SK-N-SH (cell line): ENCODE measurements at regions not wholly inside any gene's neighbourhood (a gene's known extent, or its start where the extent isn't known, plus 50 kb on each side); places are given as distances from the start of the nearest gene placed in this dataset.
A peak's percentile ranks its signal among the peaks of the same experiment; 100 is the strongest.
"Not testable (repeated sequence)": the region's sequence is repeated elsewhere in the genome, so short reads cannot be mapped to it uniquely, and the experiment has no call there.

ENCODE experiments used
- CTCF ChIA-PET: fragments of 300-600, 350-600 bp; formaldehyde crosslinking; extraction: SDS; loops from one replicate; lab custom pipeline; 2021; lab: Yijun Ruan, JAX
- POLR2A ChIA-PET: fragments of 350-600 bp; sonication (Branson Sonifier 250); formaldehyde crosslinking; extraction: SDS; loops from one replicate; lab custom pipeline; 2020; ENCODE audit warnings: antibody characterized with exemption, inconsistent platforms; lab: Yijun Ruan, JAX
- DNase-seq: peaks from one replicate; pipeline ENCODE4 v3.0.0; 2012
- H2AFZ ChIP-seq: fragments of 200-600 bp; sonication (generic); 2 replicates; pipeline ENCODE4 v1.8.1; 2016; ENCODE audit warnings: antibody characterized with exemption, mild to moderate bottlenecking, low read depth
- H3F3A ChIP-seq: fragments of 200-600 bp; sonication (generic); replicated peaks from 2 replicates; pipeline ENCODE3; 2016; ENCODE audit warnings: antibody characterized with exemption, mild to moderate bottlenecking; ENCODE audit not compliant: insufficient read depth
- H3K27ac ChIP-seq, 2 experiments: fragments of 200-500 bp in 1 of 2; fragments of 200-600 bp in 1 of 2; sonication (Bioruptor generic) in 1 of 2; sonication (generic), shearing (Covaris generic) in 1 of 2; 2 replicates each; pipeline versions ENCODE4 v1.5.1 to v1.6.1; 2014 to 2016; ENCODE audit warnings: low read depth in 2 of 2, inconsistent platforms in 1 of 2, low read length in 1 of 2, mild to moderate bottlenecking in 1 of 2, mixed read lengths in 1 of 2
- H3K27me3 ChIP-seq: fragments of 200-600 bp; sonication (generic), shearing (Covaris generic); 2 replicates; pipeline ENCODE4 v1.6.1; 2016; ENCODE audit warnings: mixed run types; ENCODE audit not compliant: insufficient read depth
- H3K36me3 ChIP-seq, 2 experiments: fragments of 200-500 bp in 1 of 2; fragments of 200-600 bp in 1 of 2; sonication (Bioruptor generic) in 1 of 2; sonication (generic) in 1 of 2; replicated peaks in 1 of 2; 2 replicates each; pipeline versions ENCODE3 to v1.5.1; 2014 to 2016; ENCODE audit warnings: low read length in 1 of 2, mild to moderate bottlenecking in 1 of 2; ENCODE audit not compliant: insufficient read depth in 2 of 2, control insufficient read depth in 1 of 2
- H3K4me1 ChIP-seq, 2 experiments: fragments of 200-500 bp in 1 of 2; fragments of 200-600 bp in 1 of 2; sonication (Bioruptor generic) in 1 of 2; sonication (generic), shearing (Covaris generic) in 1 of 2; 2 replicates each; pipeline versions ENCODE4 v1.5.1 to v1.6.1; 2014 to 2016; ENCODE audit warnings: low read depth in 1 of 2, low read length in 1 of 2, mixed run types in 1 of 2; ENCODE audit not compliant: insufficient read depth in 2 of 2, control insufficient read depth in 1 of 2
- H3K4me2 ChIP-seq: fragments of 200-600 bp; sonication (generic), shearing (Covaris generic); 2 replicates; pipeline ENCODE4 v1.6.1; 2017; ENCODE audit warnings: mixed run types
- H3K4me3 ChIP-seq, 2 experiments: fragments of 200-500 bp in 1 of 2; fragments of 200-600 bp in 1 of 2; sonication (Bioruptor generic) in 1 of 2; sonication (generic), shearing (Covaris generic) in 1 of 2; 2 replicates each; pipeline versions ENCODE4 v1.5.1 to v1.8.1; 2014 to 2016; ENCODE audit warnings: low read depth in 2 of 2, inconsistent platforms in 1 of 2, low read length in 1 of 2, mild to moderate bottlenecking in 1 of 2, mixed read lengths in 1 of 2, moderate library complexity in 1 of 2
- H3K79me2 ChIP-seq: fragments of 200-600 bp; sonication (generic); 2 replicates; pipeline ENCODE4 v1.8.1; 2017; ENCODE audit warnings: mild to moderate bottlenecking; ENCODE audit not compliant: insufficient read depth
- H3K9ac ChIP-seq: fragments of 200-600 bp; sonication (generic); 2 replicates; pipeline ENCODE4 v1.6.1; 2017; ENCODE audit warnings: mixed run types
- H3K9me2 ChIP-seq: fragments of 200-600 bp; sonication (generic); 2 replicates; pipeline ENCODE4 v1.6.1; 2017; ENCODE audit warnings: mixed run types
- H3K9me3 ChIP-seq: fragments of 200-600 bp; sonication (generic); 2 replicates; pipeline ENCODE4 v1.6.1; 2017; ENCODE audit warnings: mixed run types, mild to moderate bottlenecking, moderate library complexity
- H4K20me1 ChIP-seq: fragments of 200-600 bp; sonication (generic); 2 replicates; pipeline ENCODE4 v1.6.1; 2017; ENCODE audit warnings: mild to moderate bottlenecking, mixed run types; ENCODE audit not compliant: insufficient read depth
- ELF1 ChIP-seq: IDR thresholded peaks from 2 replicates; pipeline ENCODE4 v1.4.0; 2012
- EP300 ChIP-seq, 2 experiments: IDR thresholded peaks; 2 replicates each; pipeline versions ENCODE4 v1.4.0 to v1.6.1; 2012; ENCODE audit warnings: borderline replicate concordance in 1 of 2, low read depth in 1 of 2, low read length in 1 of 2
- EZH2phosphoT487 ChIP-seq: fragments of 200-600 bp; sonication (generic); IDR thresholded peaks from 2 replicates; pipeline ENCODE4 v1.6.1; 2017; ENCODE audit warnings: low read depth, mixed run types, mild to moderate bottlenecking, antibody characterized with exemption, moderate library complexity, borderline replicate concordance
- GATA2 ChIP-seq: sonication (generic); formaldehyde crosslinking; IDR thresholded peaks from 2 replicates; pipeline ENCODE4 v1.5.0; 2020; ENCODE audit warnings: mild to moderate bottlenecking, missing genetic modification reagents
- NRF1 ChIP-seq: IDR thresholded peaks from 2 replicates; pipeline ENCODE4 v1.6.1; 2012; ENCODE audit warnings: low read depth, mild to moderate bottlenecking, low read length
- RAD21 ChIP-seq: IDR thresholded peaks from 2 replicates; pipeline ENCODE4 v1.6.1; 2012; ENCODE audit warnings: mild to moderate bottlenecking, low read length
- RFX5 ChIP-seq: IDR thresholded peaks from 2 replicates; pipeline ENCODE4 v1.6.1; 2012; ENCODE audit warnings: mild to moderate bottlenecking, improper control_type of control experiment, low read length
- SIN3A ChIP-seq: IDR thresholded peaks from 2 replicates; pipeline ENCODE4 v1.6.1; 2012; ENCODE audit warnings: low read depth, mild to moderate bottlenecking, low read length, moderate library complexity, borderline replicate concordance
- WGBS: methylation state at CpG from one replicate; pipeline ENCODE4 v1.1.6; 2017; ENCODE audit warnings: low lambda C conversion rate; 5-methylcytosine and 5-hydroxymethylcytosine counted together
- TF ChIP-seq, protein P1 (sequence below): fragments of 200-600 bp; sonication (generic); IDR thresholded peaks from 2 replicates; pipeline ENCODE4 v1.6.1; 2017; ENCODE audit warnings: antibody characterized with exemption, mild to moderate bottlenecking, moderate library complexity
- TF ChIP-seq, protein P2 (sequence below): IDR thresholded peaks from 2 replicates; pipeline ENCODE4 v1.4.0; 2012; ENCODE audit warnings: low read depth, borderline replicate concordance
- TF ChIP-seq, protein P3 (sequence below): IDR thresholded peaks from 2 replicates; pipeline ENCODE4; 2012
- TF ChIP-seq, protein P4 (sequence below): IDR thresholded peaks from 2 replicates; pipeline ENCODE4 v1.6.1; 2012; ENCODE audit warnings: mild to moderate bottlenecking, low read depth, low read length, moderate library complexity
- TF ChIP-seq, protein P5 (sequence below): IDR thresholded peaks from 2 replicates; pipeline ENCODE4 v1.4.0; 2012; ENCODE audit warnings: low read depth, borderline replicate concordance

DNA sequence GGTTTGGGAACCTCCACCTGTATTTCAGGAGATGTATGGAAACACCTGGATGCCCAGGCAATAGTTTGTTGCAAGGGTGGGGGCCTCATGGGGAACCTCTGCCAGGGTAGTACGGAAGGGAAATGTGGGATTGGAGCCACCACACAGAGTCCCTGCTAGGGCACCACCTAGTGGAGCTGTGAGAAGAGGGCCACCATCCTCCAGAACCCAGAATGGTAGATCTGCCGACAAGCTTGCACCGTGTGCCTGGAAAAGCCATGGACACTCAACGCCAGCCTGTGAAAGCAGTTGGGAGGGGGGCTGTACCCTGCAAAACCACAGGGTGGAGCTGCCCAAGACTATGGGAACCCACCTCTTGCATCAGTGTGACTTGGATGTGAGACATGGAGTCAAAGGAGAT is 407.2 kb downstream of the PSAT1 start:
- peaks cover 25% of the 10 kb centered on the region for H3F3A ChIP-seq
- TF ChIP-seq, protein P1, sequence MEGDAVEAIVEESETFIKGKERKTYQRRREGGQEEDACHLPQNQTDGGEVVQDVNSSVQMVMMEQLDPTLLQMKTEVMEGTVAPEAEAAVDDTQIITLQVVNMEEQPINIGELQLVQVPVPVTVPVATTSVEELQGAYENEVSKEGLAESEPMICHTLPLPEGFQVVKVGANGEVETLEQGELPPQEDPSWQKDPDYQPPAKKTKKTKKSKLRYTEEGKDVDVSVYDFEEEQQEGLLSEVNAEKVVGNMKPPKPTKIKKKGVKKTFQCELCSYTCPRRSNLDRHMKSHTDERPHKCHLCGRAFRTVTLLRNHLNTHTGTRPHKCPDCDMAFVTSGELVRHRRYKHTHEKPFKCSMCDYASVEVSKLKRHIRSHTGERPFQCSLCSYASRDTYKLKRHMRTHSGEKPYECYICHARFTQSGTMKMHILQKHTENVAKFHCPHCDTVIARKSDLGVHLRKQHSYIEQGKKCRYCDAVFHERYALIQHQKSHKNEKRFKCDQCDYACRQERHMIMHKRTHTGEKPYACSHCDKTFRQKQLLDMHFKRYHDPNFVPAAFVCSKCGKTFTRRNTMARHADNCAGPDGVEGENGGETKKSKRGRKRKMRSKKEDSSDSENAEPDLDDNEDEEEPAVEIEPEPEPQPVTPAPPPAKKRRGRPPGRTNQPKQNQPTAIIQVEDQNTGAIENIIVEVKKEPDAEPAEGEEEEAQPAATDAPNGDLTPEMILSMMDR, result peak; percentile 37
- H3K9me3 ChIP-seq, H3K9ac ChIP-seq, H3K27ac ChIP-seq, DNase-seq, H3K27me3 ChIP-seq, H3K4me2 ChIP-seq, H3K4me3 ChIP-seq, H2AFZ ChIP-seq, POLR2A ChIA-PET, H4K20me1 ChIP-seq, H3K9me2 ChIP-seq, H3K79me2 ChIP-seq, H3K36me3 ChIP-seq, H3K4me1 ChIP-seq: not testable (repeated sequence)
- 70% methylated on average over 1 of the region's 4 CpGs for WGBS
- CTCF ChIA-PET, result interaction anchor here (1.2 to 1.6 kb wide), 2 partner anchors 11 to 266 kb away, joined by 3 read pairs; no protein-coding TSS in a partner anchor

DNA sequence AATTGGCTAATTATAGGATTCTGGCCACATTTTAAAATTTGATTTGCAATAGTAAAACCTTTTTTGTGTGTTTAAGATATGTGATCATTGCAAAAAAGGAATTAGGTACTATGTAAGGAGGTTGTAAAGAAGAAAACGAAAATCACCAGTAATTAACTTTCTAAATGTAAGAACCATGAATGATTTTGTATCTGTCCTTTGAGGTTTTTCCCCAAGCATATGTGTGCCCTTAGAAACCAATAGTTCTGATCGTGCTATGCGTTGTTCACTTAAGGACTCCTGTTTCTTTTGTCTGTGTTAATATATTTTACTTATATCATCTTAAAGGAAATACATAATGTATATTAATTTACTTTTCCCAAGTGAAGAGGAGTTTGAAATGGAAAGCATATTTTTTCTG is 410.2 kb downstream of the PSAT1 start:
- H3F3A ChIP-seq, result peaks cover 25% of the 10 kb centered on the region
- H2AFZ ChIP-seq, result no peak overlapping the region
- peaks cover 0 to 6% of the 10 kb centered on the region in 2 experiments; a peak in 1 of 4 replicates for H3K4me1 ChIP-seq
- 71% methylated on average over 3 of the region's 3 CpGs for WGBS
- TF ChIP-seq, protein P2, sequence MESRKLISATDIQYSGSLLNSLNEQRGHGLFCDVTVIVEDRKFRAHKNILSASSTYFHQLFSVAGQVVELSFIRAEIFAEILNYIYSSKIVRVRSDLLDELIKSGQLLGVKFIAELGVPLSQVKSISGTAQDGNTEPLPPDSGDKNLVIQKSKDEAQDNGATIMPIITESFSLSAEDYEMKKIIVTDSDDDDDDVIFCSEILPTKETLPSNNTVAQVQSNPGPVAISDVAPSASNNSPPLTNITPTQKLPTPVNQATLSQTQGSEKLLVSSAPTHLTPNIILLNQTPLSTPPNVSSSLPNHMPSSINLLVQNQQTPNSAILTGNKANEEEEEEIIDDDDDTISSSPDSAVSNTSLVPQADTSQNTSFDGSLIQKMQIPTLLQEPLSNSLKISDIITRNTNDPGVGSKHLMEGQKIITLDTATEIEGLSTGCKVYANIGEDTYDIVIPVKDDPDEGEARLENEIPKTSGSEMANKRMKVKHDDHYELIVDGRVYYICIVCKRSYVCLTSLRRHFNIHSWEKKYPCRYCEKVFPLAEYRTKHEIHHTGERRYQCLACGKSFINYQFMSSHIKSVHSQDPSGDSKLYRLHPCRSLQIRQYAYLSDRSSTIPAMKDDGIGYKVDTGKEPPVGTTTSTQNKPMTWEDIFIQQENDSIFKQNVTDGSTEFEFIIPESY, result no peak
- no peak for TF ChIP-seq ELF1
- no peak for TF ChIP-seq NRF1
- TF ChIP-seq, protein P3, sequence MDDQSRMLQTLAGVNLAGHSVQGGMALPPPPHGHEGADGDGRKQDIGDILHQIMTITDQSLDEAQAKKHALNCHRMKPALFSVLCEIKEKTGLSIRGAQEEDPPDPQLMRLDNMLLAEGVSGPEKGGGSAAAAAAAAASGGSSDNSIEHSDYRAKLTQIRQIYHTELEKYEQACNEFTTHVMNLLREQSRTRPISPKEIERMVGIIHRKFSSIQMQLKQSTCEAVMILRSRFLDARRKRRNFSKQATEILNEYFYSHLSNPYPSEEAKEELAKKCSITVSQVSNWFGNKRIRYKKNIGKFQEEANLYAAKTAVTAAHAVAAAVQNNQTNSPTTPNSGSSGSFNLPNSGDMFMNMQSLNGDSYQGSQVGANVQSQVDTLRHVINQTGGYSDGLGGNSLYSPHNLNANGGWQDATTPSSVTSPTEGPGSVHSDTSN, result no peak
- TF ChIP-seq RFX5, result no peak
- TF ChIP-seq RAD21, result no peak
- TF ChIP-seq EP300 (IDR thresholded peaks at IDR 0.05; ENCODE audit: borderline replicate concordance in 1 of 2, low read depth in 1 of 2, low read length in 1 of 2), result no peak
- no peak for TF ChIP-seq SIN3A
- TF ChIP-seq GATA2 (CRISPR knock-in tag), result no peak
- no peak for TF ChIP-seq EZH2phosphoT487
- TF ChIP-seq, protein P4, sequence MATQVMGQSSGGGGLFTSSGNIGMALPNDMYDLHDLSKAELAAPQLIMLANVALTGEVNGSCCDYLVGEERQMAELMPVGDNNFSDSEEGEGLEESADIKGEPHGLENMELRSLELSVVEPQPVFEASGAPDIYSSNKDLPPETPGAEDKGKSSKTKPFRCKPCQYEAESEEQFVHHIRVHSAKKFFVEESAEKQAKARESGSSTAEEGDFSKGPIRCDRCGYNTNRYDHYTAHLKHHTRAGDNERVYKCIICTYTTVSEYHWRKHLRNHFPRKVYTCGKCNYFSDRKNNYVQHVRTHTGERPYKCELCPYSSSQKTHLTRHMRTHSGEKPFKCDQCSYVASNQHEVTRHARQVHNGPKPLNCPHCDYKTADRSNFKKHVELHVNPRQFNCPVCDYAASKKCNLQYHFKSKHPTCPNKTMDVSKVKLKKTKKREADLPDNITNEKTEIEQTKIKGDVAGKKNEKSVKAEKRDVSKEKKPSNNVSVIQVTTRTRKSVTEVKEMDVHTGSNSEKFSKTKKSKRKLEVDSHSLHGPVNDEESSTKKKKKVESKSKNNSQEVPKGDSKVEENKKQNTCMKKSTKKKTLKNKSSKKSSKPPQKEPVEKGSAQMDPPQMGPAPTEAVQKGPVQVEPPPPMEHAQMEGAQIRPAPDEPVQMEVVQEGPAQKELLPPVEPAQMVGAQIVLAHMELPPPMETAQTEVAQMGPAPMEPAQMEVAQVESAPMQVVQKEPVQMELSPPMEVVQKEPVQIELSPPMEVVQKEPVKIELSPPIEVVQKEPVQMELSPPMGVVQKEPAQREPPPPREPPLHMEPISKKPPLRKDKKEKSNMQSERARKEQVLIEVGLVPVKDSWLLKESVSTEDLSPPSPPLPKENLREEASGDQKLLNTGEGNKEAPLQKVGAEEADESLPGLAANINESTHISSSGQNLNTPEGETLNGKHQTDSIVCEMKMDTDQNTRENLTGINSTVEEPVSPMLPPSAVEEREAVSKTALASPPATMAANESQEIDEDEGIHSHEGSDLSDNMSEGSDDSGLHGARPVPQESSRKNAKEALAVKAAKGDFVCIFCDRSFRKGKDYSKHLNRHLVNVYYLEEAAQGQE, result no peak
- TF ChIP-seq, protein P5, sequence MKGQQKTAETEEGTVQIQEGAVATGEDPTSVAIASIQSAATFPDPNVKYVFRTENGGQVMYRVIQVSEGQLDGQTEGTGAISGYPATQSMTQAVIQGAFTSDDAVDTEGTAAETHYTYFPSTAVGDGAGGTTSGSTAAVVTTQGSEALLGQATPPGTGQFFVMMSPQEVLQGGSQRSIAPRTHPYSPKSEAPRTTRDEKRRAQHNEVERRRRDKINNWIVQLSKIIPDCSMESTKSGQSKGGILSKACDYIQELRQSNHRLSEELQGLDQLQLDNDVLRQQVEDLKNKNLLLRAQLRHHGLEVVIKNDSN, result no peak
- H3K9ac ChIP-seq, result peak overlapping the region; percentile 46; the same call in 1 of the 2 replicates
- peak overlapping the region; percentile 79 to 88; a peak in 3 of 4 replicates for H3K27ac ChIP-seq
- POLR2A ChIA-PET, result no interaction called here
- DNase-seq, result no peak
- no peaks in the 10 kb centered on the region for H3K27me3 ChIP-seq
- no peaks in the 10 kb centered on the region for H3K9me3 ChIP-seq
- no peak overlapping the region for H3K4me3 ChIP-seq
- no peaks in the 10 kb centered on the region for H3K36me3 ChIP-seq
- CTCF ChIA-PET, result no interaction called here
- H4K20me1 ChIP-seq, result no peaks in the 10 kb centered on the region
- H3K79me2 ChIP-seq, result no peaks in the 10 kb centered on the region
- H3K9me2 ChIP-seq, result no peaks in the 10 kb centered on the region
- peak overlapping the region; percentile 32; the same call in 1 of the 2 replicates for H3K4me2 ChIP-seq
